ENCODE measurements at regions not wholly inside any gene's neighbourhood (a gene's known extent, or its start where the extent isn't known, plus 50 kb on each side); places are given as distances from the start of the nearest gene placed in this dataset.

DNA sequence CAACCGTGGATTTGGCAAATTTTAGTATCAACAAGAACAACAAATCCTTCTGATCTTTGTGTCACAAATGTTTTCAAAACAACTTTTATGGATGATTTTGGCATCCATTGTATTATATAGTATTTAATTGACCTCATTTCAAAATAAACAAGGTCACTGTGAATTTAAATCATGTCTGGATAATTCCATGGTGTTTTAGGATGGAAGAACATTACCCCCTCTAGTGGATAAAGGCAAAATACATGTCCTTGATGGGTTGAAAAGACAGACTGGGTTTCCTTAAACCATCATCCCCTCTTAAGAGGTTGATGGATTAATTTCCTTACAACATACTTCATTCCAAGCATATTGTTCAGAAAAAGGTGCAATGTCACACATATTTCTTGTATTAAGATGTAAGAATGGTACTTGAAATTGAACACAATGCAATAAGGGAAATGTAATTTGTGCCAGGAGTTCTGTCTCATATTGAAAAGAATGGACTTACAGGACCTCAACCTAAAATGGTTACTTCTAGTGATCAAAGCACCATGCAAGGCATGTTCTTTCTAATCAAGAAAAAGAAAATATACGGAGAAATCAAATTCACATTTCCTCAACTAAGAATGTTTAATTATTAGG, 352.0 kb downstream of the BCAT1 start:
- TF ChIP-seq FOS (IDR thresholded peaks at IDR 0.05; ENCODE audit: borderline replicate concordance, insufficient read depth, low read length) (no peak), POLR2A (IDR thresholded peaks at IDR 0.05; ENCODE audit: low read depth, low read length) (no peak), POLR2AphosphoS5 (IDR thresholded peaks at IDR 0.05; ENCODE audit: insufficient read depth, low read depth, low read length) (no peak), JUN (IDR thresholded peaks at IDR 0.05; ENCODE audit: borderline replicate concordance, insufficient read depth, insufficient read length, low read depth) (no peak), MYC (IDR thresholded peaks at IDR 0.05; ENCODE audit: low read depth, low read length) (no peak)
- TF ChIP-seq, protein P1, sequence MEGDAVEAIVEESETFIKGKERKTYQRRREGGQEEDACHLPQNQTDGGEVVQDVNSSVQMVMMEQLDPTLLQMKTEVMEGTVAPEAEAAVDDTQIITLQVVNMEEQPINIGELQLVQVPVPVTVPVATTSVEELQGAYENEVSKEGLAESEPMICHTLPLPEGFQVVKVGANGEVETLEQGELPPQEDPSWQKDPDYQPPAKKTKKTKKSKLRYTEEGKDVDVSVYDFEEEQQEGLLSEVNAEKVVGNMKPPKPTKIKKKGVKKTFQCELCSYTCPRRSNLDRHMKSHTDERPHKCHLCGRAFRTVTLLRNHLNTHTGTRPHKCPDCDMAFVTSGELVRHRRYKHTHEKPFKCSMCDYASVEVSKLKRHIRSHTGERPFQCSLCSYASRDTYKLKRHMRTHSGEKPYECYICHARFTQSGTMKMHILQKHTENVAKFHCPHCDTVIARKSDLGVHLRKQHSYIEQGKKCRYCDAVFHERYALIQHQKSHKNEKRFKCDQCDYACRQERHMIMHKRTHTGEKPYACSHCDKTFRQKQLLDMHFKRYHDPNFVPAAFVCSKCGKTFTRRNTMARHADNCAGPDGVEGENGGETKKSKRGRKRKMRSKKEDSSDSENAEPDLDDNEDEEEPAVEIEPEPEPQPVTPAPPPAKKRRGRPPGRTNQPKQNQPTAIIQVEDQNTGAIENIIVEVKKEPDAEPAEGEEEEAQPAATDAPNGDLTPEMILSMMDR (IDR thresholded peaks at IDR 0.05; ENCODE audit: extremely low read depth in 1 of 2, insufficient read depth in 1 of 2, low read depth in 1 of 2, low read length in 2 of 2): peak; percentile 41 to 58
